ENCODE measurements at regions not wholly inside any gene's neighbourhood (a gene's known extent, or its start where the extent isn't known, plus 50 kb on each side); places are given as distances from the start of the nearest gene placed in this dataset.

- DNase-seq (ENCODE audit: low read depth): no peak
- no peak for TF ChIP-seq CTCF (conservative IDR thresholded peaks at IDR 0.05; ENCODE audit: low read depth, low read length)
These were observed 75.9 kb upstream of the PTPN1 start for GRCh38 chr20:50434321-50434652.

DNA sequence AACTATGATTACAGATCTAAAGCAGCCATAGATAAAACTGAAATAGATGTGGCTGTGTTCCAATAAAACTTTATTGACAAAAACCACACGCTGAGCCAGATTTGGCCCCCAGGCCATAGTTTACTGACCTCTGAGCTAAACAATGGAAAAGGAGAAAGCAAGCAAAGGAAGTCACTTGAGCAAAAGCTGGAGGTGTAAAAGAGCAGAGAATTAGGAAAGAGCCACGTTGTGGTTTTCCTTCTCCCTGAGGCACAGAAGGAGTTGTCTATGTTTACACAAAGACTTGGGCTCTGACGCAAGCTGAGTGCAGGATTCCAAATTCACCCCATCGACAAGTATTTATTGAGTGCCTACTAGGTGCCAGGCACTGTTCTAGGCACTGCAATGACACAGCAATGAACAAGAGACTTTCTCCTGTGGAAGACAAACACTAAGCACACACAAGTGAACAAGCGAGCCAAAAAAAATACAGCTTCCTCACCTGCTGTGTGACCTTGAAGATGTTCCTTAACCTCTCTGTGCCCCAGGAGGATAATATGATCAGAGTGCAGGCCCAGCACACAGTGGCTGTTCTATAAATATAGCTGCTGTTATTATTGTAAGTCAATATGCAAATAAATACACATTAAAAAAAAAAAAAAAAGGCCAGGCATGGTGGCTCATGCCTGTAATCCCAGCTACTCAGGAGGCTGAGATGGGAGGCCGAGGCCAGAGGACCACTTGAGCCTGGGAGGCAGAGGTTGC, 75.4 kb upstream of the PTPN1 start:
- no peak overlapping the region for H3K4me3 ChIP-seq (ENCODE audit: low read length)
- no peak for DNase-seq (ENCODE audit: low read depth)
- TF ChIP-seq CTCF (conservative IDR thresholded peaks at IDR 0.05; ENCODE audit: low read depth, low read length): no peak

More at GRCh38 chr20:50434321-50434652, 75.9 kb upstream of the PTPN1 start:
- H3K4me3 ChIP-seq (ENCODE audit: low read length): no peak overlapping the region

- H3K4me3 ChIP-seq (ENCODE audit: low read length): no peak overlapping the region
These were observed 74.7 kb upstream of the PTPN1 start for GRCh38 chr20:50435397-50436051.

GRCh38 chr20:50436052-50436656, 74.0 kb upstream of the PTPN1 start:
- no peak for DNase-seq (ENCODE audit: low read depth)
- no peak for TF ChIP-seq CTCF (conservative IDR thresholded peaks at IDR 0.05; ENCODE audit: low read depth, low read length)
- no peak overlapping the region for H3K4me3 ChIP-seq (ENCODE audit: low read length)

More at GRCh38 chr20:50435397-50436051, 74.7 kb upstream of the PTPN1 start:
- TF ChIP-seq CTCF (conservative IDR thresholded peaks at IDR 0.05; ENCODE audit: low read depth, low read length): no peak
- no peak for DNase-seq (ENCODE audit: low read depth)

DNA sequence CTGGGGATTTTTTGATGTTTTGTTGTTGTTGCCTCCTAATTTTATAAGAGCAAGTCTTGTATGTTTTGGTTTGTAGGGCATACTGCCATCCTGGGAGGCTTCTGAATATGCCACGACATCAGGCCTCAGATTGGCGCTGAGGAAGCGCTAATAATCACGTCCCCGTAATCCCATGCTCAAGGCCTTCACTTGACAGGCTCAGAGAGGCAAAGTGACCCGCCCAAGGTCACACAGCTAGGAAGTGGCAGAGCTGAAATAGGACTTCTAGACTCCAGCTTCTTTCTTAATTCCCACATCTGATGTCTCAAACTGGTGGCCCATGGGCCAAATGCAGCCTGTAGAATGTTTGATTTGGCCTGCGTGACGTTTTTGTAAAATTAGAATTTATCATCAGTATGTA, 73.5 kb upstream of the PTPN1 start:
- no peak for DNase-seq (ENCODE audit: low read depth)
- no peak overlapping the region for H3K4me3 ChIP-seq (ENCODE audit: low read length)
- TF ChIP-seq CTCF (conservative IDR thresholded peaks at IDR 0.05; ENCODE audit: low read depth, low read length): no peak

DNA sequence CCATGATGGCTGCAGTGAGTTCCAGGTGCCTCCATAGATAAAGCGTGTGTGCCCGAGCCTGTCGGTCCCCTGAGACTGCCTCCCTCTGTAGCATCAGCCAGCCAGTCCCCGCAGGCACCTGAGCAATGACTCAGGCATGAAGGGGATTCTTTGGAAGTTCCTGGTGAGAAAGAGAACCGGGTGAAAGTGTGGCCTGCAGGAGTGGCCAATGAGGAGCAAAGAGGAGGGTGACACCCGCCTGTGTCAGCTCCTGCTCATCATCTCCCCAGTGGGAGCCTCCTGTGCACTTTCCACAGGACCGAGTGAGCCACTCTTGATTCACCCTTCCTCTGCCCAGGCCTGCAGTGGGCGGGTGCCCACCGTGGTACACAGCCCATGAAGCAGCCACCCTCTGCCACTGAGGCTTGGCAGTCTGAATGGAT, 71.2 kb upstream of the PTPN1 start:
- no peak overlapping the region for H3K4me3 ChIP-seq (ENCODE audit: low read length)
- TF ChIP-seq CTCF (conservative IDR thresholded peaks at IDR 0.05; ENCODE audit: low read depth, low read length): no peak
- DNase-seq (ENCODE audit: low read depth): no peak
